WERI-Rb-1 (cell line): ENCODE measurements at regions not wholly inside any gene's neighbourhood (a gene's known extent, or its start where the extent isn't known, plus 50 kb on each side); places are given as distances from the start of the nearest gene placed in this dataset.

Experiments
- DNase-seq: peaks from one replicate; pipeline ENCODE4 v3.0.0-alpha.2; 2020
- H3K27ac ChIP-seq: fragments of 250-450 bp; sonication (Bioruptor Pico); 2 replicates; pipeline ENCODE4 v1.5.1; 2020; ENCODE audit warnings: mild to moderate bottlenecking, moderate library complexity
- H3K27me3 ChIP-seq: fragments of 250-450 bp; sonication (Bioruptor Pico); 2 replicates; pipeline ENCODE4 v1.5.1; 2021; ENCODE audit warnings: mild to moderate bottlenecking, low read depth, moderate library complexity; ENCODE audit not compliant: insufficient read depth, severe bottlenecking
- H3K36me3 ChIP-seq: fragments of 250-450 bp; sonication (Bioruptor Pico); 2 replicates; pipeline ENCODE4 v1.5.1; 2020; ENCODE audit warnings: mild to moderate bottlenecking, moderate library complexity
- H3K4me3 ChIP-seq: 2 replicates; pipeline ENCODE4 v1.5.1; 2011; ENCODE audit warnings: low read depth, mild to moderate bottlenecking, control low read depth, low read length
- H3K9me3 ChIP-seq: fragments of 250-450 bp; sonication (Bioruptor Pico); 2 replicates; pipeline ENCODE4 v1.5.1; 2021; ENCODE audit warnings: mild to moderate bottlenecking, moderate library complexity; ENCODE audit not compliant: severe bottlenecking
- CTCF ChIP-seq: IDR thresholded peaks from 2 replicates; pipeline ENCODE4 v1.5.1; 2011; ENCODE audit warnings: low read depth, mild to moderate bottlenecking, control low read depth, inconsistent platforms, low read length

DNA sequence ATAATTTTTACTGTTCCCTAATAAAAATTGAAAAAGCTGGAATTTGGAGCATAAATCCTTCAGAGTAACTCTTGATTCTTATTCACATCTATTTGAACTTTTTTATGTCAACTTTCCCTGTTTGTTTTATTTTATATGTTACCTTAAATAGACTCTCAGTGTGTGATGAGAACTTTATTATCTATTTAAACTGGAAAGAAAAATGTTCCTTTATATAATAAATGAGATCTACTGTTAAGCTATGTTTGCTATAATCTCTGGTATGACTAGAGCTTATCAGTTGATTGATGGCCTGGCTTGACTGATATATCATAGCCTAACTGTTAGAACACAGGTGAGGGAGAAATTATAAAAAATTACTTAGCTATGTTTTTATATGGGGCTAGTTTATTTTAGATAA lies 330.6 kb upstream of the EPHA6 start:
- no peak for TF ChIP-seq CTCF
- no peak for DNase-seq
- Histone ChIP-seq H3K27ac (no peak overlapping the region), H3K4me3 (no peak overlapping the region), H3K9me3 (peaks cover 5% of the 10 kb centered on the region), H3K36me3 (no peaks in the 10 kb centered on the region), H3K27me3 (peaks cover 16% of the 10 kb centered on the region)

DNA sequence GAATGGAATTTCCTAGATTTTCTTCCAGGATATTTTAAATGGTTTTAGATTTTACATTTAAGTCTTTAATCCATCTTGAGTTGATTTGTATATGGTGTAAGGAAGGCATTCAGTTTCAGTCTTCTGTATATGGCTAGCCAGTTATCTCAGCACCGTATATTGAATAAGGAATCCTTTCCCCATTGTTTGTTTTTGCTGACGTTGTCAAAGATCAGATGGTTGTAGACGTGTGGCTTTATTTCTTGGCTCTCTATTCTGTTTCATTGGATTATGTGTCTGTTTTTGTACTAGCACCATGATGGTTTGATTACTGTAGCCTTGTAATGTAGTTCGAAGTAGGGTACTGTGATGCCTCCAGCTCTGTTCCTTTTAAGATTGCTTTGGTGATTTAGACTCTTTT lies 325.7 kb upstream of the EPHA6 start:
- Histone ChIP-seq H3K36me3 (no peaks in the 10 kb centered on the region), H3K9me3 (no peaks in the 10 kb centered on the region), H3K4me3 (no peak overlapping the region), H3K27me3 (peaks cover 3% of the 10 kb centered on the region), H3K27ac (no peak overlapping the region)
- TF ChIP-seq CTCF = no peak
- no peak for DNase-seq

DNA sequence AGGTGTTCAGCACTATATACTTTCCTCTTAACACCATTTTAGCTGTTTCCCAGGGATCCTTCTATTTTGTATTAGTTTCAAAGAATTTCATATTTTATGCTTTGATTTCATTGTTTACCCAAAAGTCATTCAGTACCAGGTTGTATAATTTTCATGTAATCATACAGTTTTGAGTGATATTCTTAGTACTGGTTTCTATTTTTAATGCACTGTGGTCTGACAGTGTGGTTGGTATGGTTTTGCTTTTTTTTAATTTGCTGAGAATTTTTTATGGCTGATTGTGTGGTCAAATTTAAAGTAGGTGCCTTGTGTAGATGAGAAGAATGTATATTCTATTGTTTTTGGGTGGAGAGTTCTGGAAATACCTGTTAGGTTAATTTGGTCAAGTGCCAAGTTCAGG lies 323.4 kb upstream of the EPHA6 start:
- Histone ChIP-seq H3K27ac (no peak overlapping the region), H3K9me3 (no peaks in the 10 kb centered on the region), H3K27me3 (peaks cover 12% of the 10 kb centered on the region), H3K4me3 (no peak overlapping the region), H3K36me3 (no peaks in the 10 kb centered on the region)
- no peak for DNase-seq
- TF ChIP-seq CTCF = no peak

DNA sequence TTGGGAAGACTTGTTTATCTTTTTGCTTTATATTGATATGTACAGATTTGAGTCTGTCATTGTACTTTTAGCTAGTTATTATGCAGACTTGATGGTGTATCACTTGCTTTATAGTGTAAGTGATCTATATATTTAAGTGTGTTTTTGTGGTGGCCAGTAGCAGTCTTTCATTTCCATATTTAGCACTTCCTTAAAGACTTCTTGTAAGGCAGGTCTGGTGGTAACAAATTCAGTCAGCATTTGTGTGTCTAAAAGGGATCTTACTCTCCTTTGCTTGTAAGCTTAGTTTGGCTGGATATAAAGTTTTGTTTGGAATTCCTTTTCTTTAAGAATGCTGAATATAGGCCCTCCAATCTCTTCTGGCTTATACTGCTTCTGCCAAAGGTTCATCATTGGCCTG lies 322.5 kb upstream of the EPHA6 start:
- Histone ChIP-seq H3K9me3 (no peaks in the 10 kb centered on the region), H3K4me3 (no peak overlapping the region), H3K27me3 (peaks cover 12% of the 10 kb centered on the region), H3K27ac (no peak overlapping the region), H3K36me3 (no peaks in the 10 kb centered on the region)
- no peak for DNase-seq
- no peak for TF ChIP-seq CTCF

DNA sequence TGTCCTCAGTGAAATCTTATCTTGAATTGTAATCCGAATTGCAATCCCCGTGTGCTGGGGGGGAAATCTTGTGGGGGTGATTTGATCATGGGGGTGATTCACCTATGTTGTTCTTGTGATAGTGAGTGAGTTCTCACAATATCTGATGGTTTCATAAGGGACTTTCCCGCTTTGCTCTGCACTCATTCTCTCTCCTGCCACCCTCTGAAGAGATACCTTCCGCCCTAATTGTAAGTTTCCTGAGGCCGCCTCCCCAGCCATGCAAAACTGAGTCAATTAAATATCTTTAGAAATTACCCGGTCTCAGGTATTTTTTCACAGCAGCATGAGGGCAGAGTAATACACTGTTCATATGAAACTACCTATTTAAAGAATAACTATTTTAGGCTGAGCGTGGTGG lies 304.1 kb upstream of the EPHA6 start:
- no peak for TF ChIP-seq CTCF
- no peak for DNase-seq
- peaks cover 43% of the 10 kb centered on the region for H3K27me3 ChIP-seq
- H3K27ac ChIP-seq = no peak overlapping the region
- no peak overlapping the region for H3K4me3 ChIP-seq
- no peaks in the 10 kb centered on the region for H3K9me3 ChIP-seq
- no peaks in the 10 kb centered on the region for H3K36me3 ChIP-seq

DNA sequence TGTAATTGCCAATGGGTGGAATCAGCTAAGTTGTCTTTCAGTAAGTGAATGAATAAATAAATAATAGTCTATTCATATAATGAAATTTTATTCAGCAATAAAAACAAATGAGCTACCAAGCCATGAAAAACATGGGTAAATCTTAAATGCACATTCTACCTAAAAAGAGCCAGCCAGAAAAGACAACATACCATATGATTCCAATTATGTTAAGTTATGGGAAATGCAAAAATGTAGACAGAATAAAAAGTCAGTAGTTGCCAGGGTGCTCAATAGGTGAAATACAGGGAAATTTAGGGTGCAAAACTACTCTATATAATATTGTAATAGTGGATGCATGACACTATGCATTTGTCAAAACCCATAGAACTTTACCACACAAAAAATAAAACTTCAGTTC lies 277.2 kb upstream of the EPHA6 start:
- H3K27ac ChIP-seq = no peak overlapping the region
- no peak for TF ChIP-seq CTCF
- no peak for DNase-seq
- H3K36me3 ChIP-seq = no peaks in the 10 kb centered on the region
- no peaks in the 10 kb centered on the region for H3K27me3 ChIP-seq
- H3K4me3 ChIP-seq = no peak overlapping the region
- no peaks in the 10 kb centered on the region for H3K9me3 ChIP-seq
